ENCODE measurements at regions not wholly inside any gene's neighbourhood (a gene's known extent, or its start where the extent isn't known, plus 50 kb on each side); places are given as distances from the start of the nearest gene placed in this dataset.

DNA sequence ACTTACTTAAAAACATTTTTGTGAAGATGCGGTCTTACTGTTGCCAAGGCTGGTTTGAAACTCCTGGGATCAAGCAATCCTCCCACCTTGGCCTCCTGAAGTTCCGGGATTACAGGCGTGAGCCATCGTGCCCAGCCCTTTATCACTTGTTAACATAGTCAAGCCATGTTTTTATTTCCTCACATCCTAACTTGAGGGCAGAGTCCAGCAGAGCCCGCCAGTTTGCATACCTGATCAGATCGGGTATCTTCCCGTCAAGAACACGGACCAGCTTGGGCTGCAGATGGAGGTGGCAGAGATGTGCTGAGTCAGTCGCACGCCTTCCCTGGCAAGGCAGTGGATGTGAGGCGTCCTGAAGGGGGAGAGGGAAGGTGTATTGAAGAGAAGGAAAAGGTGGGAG lies 447.3 kb upstream of the USP9Y start:
- TF ChIP-seq, protein P1, sequence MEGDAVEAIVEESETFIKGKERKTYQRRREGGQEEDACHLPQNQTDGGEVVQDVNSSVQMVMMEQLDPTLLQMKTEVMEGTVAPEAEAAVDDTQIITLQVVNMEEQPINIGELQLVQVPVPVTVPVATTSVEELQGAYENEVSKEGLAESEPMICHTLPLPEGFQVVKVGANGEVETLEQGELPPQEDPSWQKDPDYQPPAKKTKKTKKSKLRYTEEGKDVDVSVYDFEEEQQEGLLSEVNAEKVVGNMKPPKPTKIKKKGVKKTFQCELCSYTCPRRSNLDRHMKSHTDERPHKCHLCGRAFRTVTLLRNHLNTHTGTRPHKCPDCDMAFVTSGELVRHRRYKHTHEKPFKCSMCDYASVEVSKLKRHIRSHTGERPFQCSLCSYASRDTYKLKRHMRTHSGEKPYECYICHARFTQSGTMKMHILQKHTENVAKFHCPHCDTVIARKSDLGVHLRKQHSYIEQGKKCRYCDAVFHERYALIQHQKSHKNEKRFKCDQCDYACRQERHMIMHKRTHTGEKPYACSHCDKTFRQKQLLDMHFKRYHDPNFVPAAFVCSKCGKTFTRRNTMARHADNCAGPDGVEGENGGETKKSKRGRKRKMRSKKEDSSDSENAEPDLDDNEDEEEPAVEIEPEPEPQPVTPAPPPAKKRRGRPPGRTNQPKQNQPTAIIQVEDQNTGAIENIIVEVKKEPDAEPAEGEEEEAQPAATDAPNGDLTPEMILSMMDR (IDR thresholded peaks at IDR 0.05): no peak
- TF ChIP-seq POLR2A (IDR thresholded peaks at IDR 0.05) (no peak), POLR2AphosphoS5 (IDR thresholded peaks at IDR 0.05) (no peak), EP300 (IDR thresholded peaks at IDR 0.05) (no peak)
